ENCODE measurements at regions not wholly inside any gene's neighbourhood (a gene's known extent, or its start where the extent isn't known, plus 50 kb on each side); places are given as distances from the start of the nearest gene placed in this dataset.

DNA sequence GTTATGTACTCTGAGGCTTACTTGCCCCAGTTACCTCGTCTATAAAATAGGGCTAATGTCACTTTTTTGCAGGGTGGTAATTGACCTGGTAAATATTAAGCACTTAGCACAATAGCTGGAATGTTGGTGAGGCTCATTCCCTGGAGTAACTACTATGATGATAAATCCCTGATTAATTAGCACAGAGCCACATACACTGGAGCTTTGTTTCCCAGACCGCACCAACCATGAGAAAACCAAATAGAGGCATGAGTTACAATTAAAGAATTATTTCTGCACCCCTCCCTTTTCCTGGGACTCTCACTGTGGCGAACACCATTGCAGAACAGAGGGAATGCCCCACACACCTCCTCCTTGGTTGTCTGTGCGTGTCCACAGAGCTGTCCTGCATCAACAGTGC lies 76.6 kb upstream of the CPOX start:
- no peak for DNase-seq (ENCODE audit: low spot score)
- POLR2A ChIA-PET (ENCODE audit: low non-redundant PET), result no interaction called here
- Histone ChIP-seq H3K36me3 (ENCODE audit: insufficient read depth, low read length, poor library complexity, severe bottlenecking) (no peaks in the 10 kb centered on the region), H3K27me3 (replicated peaks; ENCODE audit: insufficient read depth, low read depth, low read length, poor library complexity) (no peaks in the 10 kb centered on the region), H3K9me3 (ENCODE audit: low read depth, low read length, poor library complexity, severe bottlenecking) (no peaks in the 10 kb centered on the region), H3K4me3 (ENCODE audit: low read depth, low read length, poor library complexity, severe bottlenecking) (no peak overlapping the region), H3K27ac (ENCODE audit: low read depth, low read length, poor library complexity, severe bottlenecking) (no peak overlapping the region), H3K4me1 (ENCODE audit: insufficient read depth, low read length, poor library complexity, severe bottlenecking) (no peaks in the 10 kb centered on the region)
- CTCF ChIA-PET, result interaction anchor here (0.6 kb wide), 1 partner anchor 1755 kb away, joined by 3 read pairs; no protein-coding TSS in a partner anchor
- BruUV-seq (replicated peaks), result no TSS peak
- no peak for TF ChIP-seq EZH2 (IDR thresholded peaks at IDR 0.05; ENCODE audit: borderline replicate concordance, low read depth, low read length, poor library complexity, severe bottlenecking)
- TF ChIP-seq, protein P1, sequence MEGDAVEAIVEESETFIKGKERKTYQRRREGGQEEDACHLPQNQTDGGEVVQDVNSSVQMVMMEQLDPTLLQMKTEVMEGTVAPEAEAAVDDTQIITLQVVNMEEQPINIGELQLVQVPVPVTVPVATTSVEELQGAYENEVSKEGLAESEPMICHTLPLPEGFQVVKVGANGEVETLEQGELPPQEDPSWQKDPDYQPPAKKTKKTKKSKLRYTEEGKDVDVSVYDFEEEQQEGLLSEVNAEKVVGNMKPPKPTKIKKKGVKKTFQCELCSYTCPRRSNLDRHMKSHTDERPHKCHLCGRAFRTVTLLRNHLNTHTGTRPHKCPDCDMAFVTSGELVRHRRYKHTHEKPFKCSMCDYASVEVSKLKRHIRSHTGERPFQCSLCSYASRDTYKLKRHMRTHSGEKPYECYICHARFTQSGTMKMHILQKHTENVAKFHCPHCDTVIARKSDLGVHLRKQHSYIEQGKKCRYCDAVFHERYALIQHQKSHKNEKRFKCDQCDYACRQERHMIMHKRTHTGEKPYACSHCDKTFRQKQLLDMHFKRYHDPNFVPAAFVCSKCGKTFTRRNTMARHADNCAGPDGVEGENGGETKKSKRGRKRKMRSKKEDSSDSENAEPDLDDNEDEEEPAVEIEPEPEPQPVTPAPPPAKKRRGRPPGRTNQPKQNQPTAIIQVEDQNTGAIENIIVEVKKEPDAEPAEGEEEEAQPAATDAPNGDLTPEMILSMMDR (conservative IDR thresholded peaks at IDR 0.05; ENCODE audit: low read depth, low read length), result no peak
- intact Hi-C loops (cut with micrococcal nuclease; ENCODE audit: unreplicated experiment), result no loop called here

DNA sequence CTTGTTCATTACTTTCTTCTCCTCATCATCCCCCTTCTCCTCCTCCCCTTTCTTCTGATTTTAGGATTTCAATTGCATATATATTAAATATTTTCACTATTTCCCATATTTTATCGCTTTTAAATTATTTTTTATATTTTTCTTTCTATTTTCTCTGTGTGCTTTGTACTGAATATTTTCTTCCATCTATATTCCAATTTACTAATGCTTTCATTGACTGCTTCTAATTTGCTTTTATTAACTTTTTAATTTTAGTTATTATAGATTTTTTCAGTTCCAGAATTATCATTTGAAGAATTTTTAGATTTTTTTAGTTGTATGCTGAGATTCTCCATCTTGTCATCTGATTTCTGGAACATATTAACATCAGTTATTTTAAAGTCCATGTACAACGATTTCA lies 83.2 kb upstream of the ST3GAL6 start:
- H3K4me1 ChIP-seq (ENCODE audit: insufficient read depth, low read length, poor library complexity, severe bottlenecking), result no peaks in the 10 kb centered on the region
- no peaks in the 10 kb centered on the region for H3K36me3 ChIP-seq (ENCODE audit: insufficient read depth, low read length, poor library complexity, severe bottlenecking)
- CTCF ChIA-PET, result no interaction called here
- no peak overlapping the region for H3K27ac ChIP-seq (ENCODE audit: low read depth, low read length, poor library complexity, severe bottlenecking)
- intact Hi-C loops (cut with micrococcal nuclease; ENCODE audit: unreplicated experiment), result no loop called here
- H3K27me3 ChIP-seq (replicated peaks; ENCODE audit: insufficient read depth, low read depth, low read length, poor library complexity), result no peaks in the 10 kb centered on the region
- H3K4me3 ChIP-seq (ENCODE audit: low read depth, low read length, poor library complexity, severe bottlenecking), result no peak overlapping the region
- no peak for DNase-seq (ENCODE audit: low spot score)
- H3K9me3 ChIP-seq (ENCODE audit: low read depth, low read length, poor library complexity, severe bottlenecking), result no peaks in the 10 kb centered on the region
- TF ChIP-seq, protein P1 (conservative IDR thresholded peaks at IDR 0.05; ENCODE audit: low read depth, low read length), result no peak
- no peak for TF ChIP-seq EZH2 (IDR thresholded peaks at IDR 0.05; ENCODE audit: borderline replicate concordance, low read depth, low read length, poor library complexity, severe bottlenecking)
- BruUV-seq (replicated peaks), result no TSS peak
- POLR2A ChIA-PET (ENCODE audit: low non-redundant PET), result no interaction called here

DNA sequence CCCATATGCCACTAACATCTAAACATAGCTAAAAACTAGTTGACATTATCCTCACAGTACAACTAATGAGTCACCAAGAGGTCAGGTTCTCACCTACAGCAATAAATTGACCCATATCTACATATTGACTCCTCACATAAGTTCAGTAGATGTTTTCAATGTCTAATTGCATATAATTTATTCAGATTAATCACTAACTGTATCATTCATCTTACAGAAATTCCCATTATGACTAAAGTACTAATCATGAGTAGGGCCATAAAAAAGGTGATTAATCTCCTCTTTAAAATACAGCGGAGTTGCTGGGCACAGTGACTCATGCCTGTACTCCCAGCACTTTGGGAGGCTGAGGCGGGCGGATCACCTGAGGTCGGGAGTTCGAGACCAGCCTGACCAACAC lies 82.4 kb upstream of the ST3GAL6 start:
- Histone ChIP-seq H3K9me3 (ENCODE audit: low read depth, low read length, poor library complexity, severe bottlenecking) (no peaks in the 10 kb centered on the region), H3K27me3 (replicated peaks; ENCODE audit: insufficient read depth, low read depth, low read length, poor library complexity) (no peaks in the 10 kb centered on the region), H3K36me3 (ENCODE audit: insufficient read depth, low read length, poor library complexity, severe bottlenecking) (no peaks in the 10 kb centered on the region), H3K27ac (ENCODE audit: low read depth, low read length, poor library complexity, severe bottlenecking) (no peak overlapping the region), H3K4me3 (ENCODE audit: low read depth, low read length, poor library complexity, severe bottlenecking) (no peak overlapping the region), H3K4me1 (ENCODE audit: insufficient read depth, low read length, poor library complexity, severe bottlenecking) (no peaks in the 10 kb centered on the region)
- TF ChIP-seq, protein P1 (conservative IDR thresholded peaks at IDR 0.05; ENCODE audit: low read depth, low read length), result no peak
- no peak for TF ChIP-seq EZH2 (IDR thresholded peaks at IDR 0.05; ENCODE audit: borderline replicate concordance, low read depth, low read length, poor library complexity, severe bottlenecking)
- intact Hi-C loops (cut with micrococcal nuclease; ENCODE audit: unreplicated experiment), result no loop called here
- ChIA-PET CTCF (no interaction called here), POLR2A (ENCODE audit: low non-redundant PET) (no interaction called here)
- no TSS peak for BruUV-seq (replicated peaks)
- DNase-seq (ENCODE audit: low spot score), result no peak
